ENCODE measurements at regions not wholly inside any gene's neighbourhood (a gene's known extent, or its start where the extent isn't known, plus 50 kb on each side); places are given as distances from the start of the nearest gene placed in this dataset.

- no peak for TF ChIP-seq CTCF (IDR thresholded peaks at IDR 0.05; ENCODE audit: insufficient read depth, low read length)
- TF ChIP-seq GABPA (IDR thresholded peaks at IDR 0.05; ENCODE audit: low read depth) = no peak
Measured at GRCh38 chr5:128681096-128681495, 143.1 kb upstream of the FBN2 start.
